ENCODE measurements at regions not wholly inside any gene's neighbourhood (a gene's known extent, or its start where the extent isn't known, plus 50 kb on each side); places are given as distances from the start of the nearest gene placed in this dataset.

GRCh38 chr6:45808917-45809316, 206.7 kb downstream of the CLIC5 start:
- no peaks in the 10 kb centered on the region for H3K36me3 ChIP-seq (replicated peaks)
- in situ Hi-C loops (cut with HindIII; ENCODE audit: low pct_ligation_motif_present, low sequenced_read_pairs), result no loop called here
- H3K27me3 ChIP-seq (replicated peaks), result no peaks in the 10 kb centered on the region
- DNase-seq, result no peak
- TF ChIP-seq, protein P1, sequence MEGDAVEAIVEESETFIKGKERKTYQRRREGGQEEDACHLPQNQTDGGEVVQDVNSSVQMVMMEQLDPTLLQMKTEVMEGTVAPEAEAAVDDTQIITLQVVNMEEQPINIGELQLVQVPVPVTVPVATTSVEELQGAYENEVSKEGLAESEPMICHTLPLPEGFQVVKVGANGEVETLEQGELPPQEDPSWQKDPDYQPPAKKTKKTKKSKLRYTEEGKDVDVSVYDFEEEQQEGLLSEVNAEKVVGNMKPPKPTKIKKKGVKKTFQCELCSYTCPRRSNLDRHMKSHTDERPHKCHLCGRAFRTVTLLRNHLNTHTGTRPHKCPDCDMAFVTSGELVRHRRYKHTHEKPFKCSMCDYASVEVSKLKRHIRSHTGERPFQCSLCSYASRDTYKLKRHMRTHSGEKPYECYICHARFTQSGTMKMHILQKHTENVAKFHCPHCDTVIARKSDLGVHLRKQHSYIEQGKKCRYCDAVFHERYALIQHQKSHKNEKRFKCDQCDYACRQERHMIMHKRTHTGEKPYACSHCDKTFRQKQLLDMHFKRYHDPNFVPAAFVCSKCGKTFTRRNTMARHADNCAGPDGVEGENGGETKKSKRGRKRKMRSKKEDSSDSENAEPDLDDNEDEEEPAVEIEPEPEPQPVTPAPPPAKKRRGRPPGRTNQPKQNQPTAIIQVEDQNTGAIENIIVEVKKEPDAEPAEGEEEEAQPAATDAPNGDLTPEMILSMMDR (IDR thresholded peaks at IDR 0.05; ENCODE audit: low read depth, low read length, missing control alignments), result no peak
- H3K27ac ChIP-seq, result no peak overlapping the region
- no peak overlapping the region for H3K4me3 ChIP-seq (ENCODE audit: low read depth, low read length)

DNA sequence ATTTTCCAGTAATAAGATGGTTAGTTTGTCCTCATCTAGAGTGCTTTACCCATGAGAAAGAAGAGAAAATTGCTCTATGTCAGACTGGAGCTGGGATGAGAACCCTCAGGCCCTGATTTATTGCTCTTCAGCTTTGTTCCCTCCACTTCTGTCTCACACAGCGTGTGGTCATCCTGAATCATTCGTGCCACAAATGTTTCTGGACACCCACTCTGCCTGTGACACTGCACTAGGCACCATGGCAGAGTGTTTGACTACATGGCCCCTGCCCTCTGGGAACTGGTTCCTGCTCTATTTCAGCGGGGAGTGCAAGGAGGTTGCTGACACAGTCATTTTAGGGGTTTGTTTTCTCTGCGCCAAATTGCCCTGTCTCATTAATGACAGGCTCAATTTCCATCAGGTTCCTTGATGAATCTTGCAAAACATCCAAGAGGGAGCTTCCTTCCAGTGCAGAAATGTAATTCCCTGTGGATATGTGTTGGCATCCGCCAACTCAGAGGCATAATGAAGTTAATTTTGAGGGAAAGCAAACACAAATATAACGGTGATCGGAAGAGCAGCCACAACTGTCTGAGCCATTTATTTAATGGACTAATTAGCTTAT, 207.5 kb downstream of the CLIC5 start:
- no peak overlapping the region for H3K27ac ChIP-seq
- no peaks in the 10 kb centered on the region for H3K36me3 ChIP-seq (replicated peaks)
- TF ChIP-seq, protein P1 (IDR thresholded peaks at IDR 0.05; ENCODE audit: low read depth, low read length, missing control alignments), result no peak
- no peak overlapping the region for H3K4me3 ChIP-seq (ENCODE audit: low read depth, low read length)
- no peak for DNase-seq
- in situ Hi-C loops (cut with HindIII; ENCODE audit: low pct_ligation_motif_present, low sequenced_read_pairs), result no loop called here
- H3K27me3 ChIP-seq (replicated peaks), result no peaks in the 10 kb centered on the region

GRCh38 chr6:45807311-45808041, 208.2 kb downstream of the CLIC5 start:
- H3K36me3 ChIP-seq (replicated peaks), result no peaks in the 10 kb centered on the region
- in situ Hi-C loops (cut with HindIII; ENCODE audit: low pct_ligation_motif_present, low sequenced_read_pairs), result no loop called here
- no peak for DNase-seq
- H3K4me3 ChIP-seq (ENCODE audit: low read depth, low read length), result no peak overlapping the region
- TF ChIP-seq, protein P1 (IDR thresholded peaks at IDR 0.05; ENCODE audit: low read depth, low read length, missing control alignments), result no peak
- no peaks in the 10 kb centered on the region for H3K27me3 ChIP-seq (replicated peaks)
- H3K27ac ChIP-seq, result no peak overlapping the region

DNA sequence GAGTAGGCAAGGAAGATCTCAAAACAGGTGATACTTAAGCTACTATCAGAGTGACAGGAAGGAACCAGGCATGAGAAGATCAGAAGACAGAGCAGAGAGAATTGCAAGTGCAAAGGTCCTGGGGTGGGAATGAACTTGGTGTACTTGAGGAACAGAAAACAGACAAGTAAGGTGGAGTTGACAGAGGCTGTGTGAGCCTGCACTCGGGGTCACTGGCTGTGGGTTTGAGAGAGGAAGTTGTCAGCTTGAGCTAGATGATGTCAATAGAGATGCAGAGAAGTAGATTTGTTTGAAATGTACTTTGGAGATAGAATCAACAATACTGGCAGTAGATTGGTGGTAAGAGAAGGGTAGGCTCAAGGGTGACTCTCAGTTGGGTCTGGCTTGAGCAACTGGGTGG, 209.5 kb downstream of the CLIC5 start:
- no peak overlapping the region for H3K4me3 ChIP-seq (ENCODE audit: low read depth, low read length)
- TF ChIP-seq, protein P1 (IDR thresholded peaks at IDR 0.05; ENCODE audit: low read depth, low read length, missing control alignments), result no peak
- H3K36me3 ChIP-seq (replicated peaks), result no peaks in the 10 kb centered on the region
- DNase-seq, result no peak
- in situ Hi-C loops (cut with HindIII; ENCODE audit: low pct_ligation_motif_present, low sequenced_read_pairs), result no loop called here
- no peak overlapping the region for H3K27ac ChIP-seq
- no peaks in the 10 kb centered on the region for H3K27me3 ChIP-seq (replicated peaks)

DNA sequence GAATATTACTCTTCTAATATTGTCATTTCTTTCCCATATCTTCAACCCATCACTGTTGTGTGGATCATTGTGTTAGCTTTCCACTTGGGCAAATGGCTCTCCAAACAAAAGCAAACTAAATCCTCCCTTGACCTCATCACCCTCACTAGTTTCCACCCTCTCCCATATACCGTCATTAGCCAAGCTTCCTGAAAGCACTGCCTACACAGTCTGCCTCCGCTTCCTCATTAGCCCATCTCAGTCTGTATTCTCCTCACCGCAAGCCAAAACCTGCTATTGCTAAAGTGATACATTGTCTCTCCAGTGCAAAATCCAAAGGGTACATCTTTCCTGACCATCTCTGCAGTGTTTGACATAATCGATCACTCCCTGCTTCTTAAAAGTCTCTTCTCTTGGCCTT, 212.6 kb downstream of the CLIC5 start:
- no peaks in the 10 kb centered on the region for H3K36me3 ChIP-seq (replicated peaks)
- no peaks in the 10 kb centered on the region for H3K27me3 ChIP-seq (replicated peaks)
- in situ Hi-C loops (cut with HindIII; ENCODE audit: low pct_ligation_motif_present, low sequenced_read_pairs), result no loop called here
- H3K27ac ChIP-seq, result no peak overlapping the region
- TF ChIP-seq, protein P1 (IDR thresholded peaks at IDR 0.05; ENCODE audit: low read depth, low read length, missing control alignments), result no peak
- H3K4me3 ChIP-seq (ENCODE audit: low read depth, low read length), result no peak overlapping the region
- DNase-seq, result no peak

Measured in brain microvascular endothelial cell (primary cell).